ENCODE measurements at regions not wholly inside any gene's neighbourhood (a gene's known extent, or its start where the extent isn't known, plus 50 kb on each side); places are given as distances from the start of the nearest gene placed in this dataset.

GRCh38 chr13:63463782-63464610 is 2048.3 kb upstream of the PCDH20 start:
- intact Hi-C loops (cut with micrococcal nuclease): no loop called here
- no peaks in the 10 kb centered on the region for H3K36me3 ChIP-seq (ENCODE audit: control insufficient read depth in 1 of 2, insufficient read depth in 2 of 2, low read length in 2 of 2)
- TF ChIP-seq POLR2A (IDR thresholded peaks at IDR 0.05; ENCODE audit: borderline replicate concordance, extremely low read depth, insufficient read depth, insufficient read length) (no peak), SRF (IDR thresholded peaks at IDR 0.05; ENCODE audit: low read depth) (no peak), RAD21 (IDR thresholded peaks at IDR 0.05; ENCODE audit: low read depth) (no peak), SP1 (IDR thresholded peaks at IDR 0.05; ENCODE audit: low read depth) (no peak), MAX (IDR thresholded peaks at IDR 0.05) (no peak), JUND (IDR thresholded peaks at IDR 0.05) (no peak), ELF1 (IDR thresholded peaks at IDR 0.05; ENCODE audit: borderline replicate concordance, low read depth) (no peak), POLR2AphosphoS5 (IDR thresholded peaks at IDR 0.05; ENCODE audit: low read depth, low read length) (no peak), ZNF274 (IDR thresholded peaks at IDR 0.05; ENCODE audit: low read depth, low read length) (no peak), CBX3 (IDR thresholded peaks at IDR 0.05; ENCODE audit: low read depth) (no peak), CTCF (IDR thresholded peaks at IDR 0.05 in 2 of 3, conservative IDR thresholded peaks at IDR 0.05 in 1 of 3; ENCODE audit: borderline replicate concordance in 1 of 3, insufficient read depth in 1 of 3, low read depth in 2 of 3, low read length in 2 of 3) (no peak), EZH2 (IDR thresholded peaks at IDR 0.05) (no peak), ZFX (IDR thresholded peaks at IDR 0.05) (no peak), TCF7L2 (IDR thresholded peaks at IDR 0.05; ENCODE audit: borderline replicate concordance, extremely low read depth, insufficient read depth, insufficient read length) (no peak), ZBTB33 (IDR thresholded peaks at IDR 0.05; ENCODE audit: extremely low read depth, insufficient replicate concordance, low read length) (no peak), SIN3A (IDR thresholded peaks at IDR 0.05; ENCODE audit: low read depth) (no peak), YY1 (IDR thresholded peaks at IDR 0.05; ENCODE audit: extremely low read depth, insufficient replicate concordance, low read depth, low read length) (no peak)
- H3K27ac ChIP-seq (ENCODE audit: low read depth, low read length): no peak overlapping the region
- RAD21 ChIA-PET (ENCODE audit: low non-redundant PET in 1 of 2, low total read pairs in 2 of 2, uncharacterized antibody in 2 of 2, unreplicated experiment in 2 of 2): no interaction called here
- H3K4me3 ChIP-seq (replicated peaks in 1 of 2; ENCODE audit: low read depth in 1 of 2, low read length in 2 of 2): no peak overlapping the region
- no peak overlapping the region for H2AFZ ChIP-seq (ENCODE audit: low read depth, low read length, poor library complexity, severe bottlenecking)
- no peak overlapping the region for H3K4me2 ChIP-seq (ENCODE audit: low read length)
- CTCF ChIA-PET: no interaction called here
- no peaks in the 10 kb centered on the region for H3K9me2 ChIP-seq (ENCODE audit: insufficient read depth)
- H4K20me1 ChIP-seq (ENCODE audit: insufficient read depth): no peaks in the 10 kb centered on the region
- H3K9me3 ChIP-seq (ENCODE audit: control insufficient read depth in 1 of 2, insufficient read depth in 1 of 2, low read depth in 1 of 2, low read length in 2 of 2): no peaks in the 10 kb centered on the region
- POLR2A ChIA-PET: no interaction called here
- no peak overlapping the region for H3K9ac ChIP-seq (ENCODE audit: low read length)
- ATAC-seq: no peak
- H3K4me1 ChIP-seq (ENCODE audit: control insufficient read depth in 1 of 2, insufficient read depth in 2 of 2, low read length in 2 of 2): no peaks in the 10 kb centered on the region
- no TSS peak for BruUV-seq (replicated peaks)
- no peaks in the 10 kb centered on the region for H3K79me2 ChIP-seq (ENCODE audit: insufficient read depth, low read length)
- no peak for DNase-seq (ENCODE audit: low read depth, low spot score)
- no peaks in the 10 kb centered on the region for H3K27me3 ChIP-seq (ENCODE audit: insufficient read depth, low read length)

Measured in HCT116 (cell line).